ENCODE measurements at regions not wholly inside any gene's neighbourhood (a gene's known extent, or its start where the extent isn't known, plus 50 kb on each side); places are given as distances from the start of the nearest gene placed in this dataset.
"Not testable (repeated sequence)": the region's sequence is repeated elsewhere in the genome, so short reads cannot be mapped to it uniquely, and the experiment has no call there.

- Histone ChIP-seq H3K27ac (no peak overlapping the region), H3K27me3 (replicated peaks) (0 out of 2 replicates have a peak, but pooled peaks cover 1% of the 10 kb centered on the region), H3K36me3 (no peaks in the 10 kb centered on the region), H3K9me3 (replicated peaks) (no peaks in the 10 kb centered on the region), H3K4me3 (no peak overlapping the region), H3K4me1 (replicated peaks) (no peaks in the 10 kb centered on the region)
- no peak for DNase-seq (ENCODE audit: low read depth in 1 of 2, low spot score in 2 of 2)
These were observed 52.1 kb upstream of the TAMM41 start for GRCh38 chr3:11898611-11899325.

DNA sequence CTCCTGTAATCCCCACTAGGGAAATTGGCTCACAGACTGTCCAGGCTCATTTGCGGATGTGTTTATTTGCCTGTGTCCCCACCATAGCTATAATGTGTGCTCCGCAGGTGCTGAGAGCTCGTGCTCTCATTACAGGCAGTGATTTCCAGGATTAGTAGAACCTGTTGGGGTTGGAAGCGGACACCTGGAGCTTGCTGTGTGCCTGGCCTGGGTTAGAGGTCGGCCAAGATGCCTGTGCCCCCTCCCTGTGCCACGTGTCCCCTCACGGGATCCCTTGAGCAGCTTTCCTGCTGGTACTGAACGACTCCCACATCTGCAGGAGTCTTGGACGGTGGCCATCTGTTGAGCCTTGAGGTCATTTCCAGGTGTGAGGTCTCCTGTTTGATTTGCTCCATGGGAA is 52.7 kb upstream of the TAMM41 start:
- not testable (repeated sequence) for H3K27ac ChIP-seq; H3K9me3 ChIP-seq (replicated peaks); H3K36me3 ChIP-seq; DNase-seq (ENCODE audit: low read depth in 1 of 2, low spot score in 2 of 2); H3K4me3 ChIP-seq; H3K27me3 ChIP-seq (replicated peaks); H3K4me1 ChIP-seq (replicated peaks)

DNA sequence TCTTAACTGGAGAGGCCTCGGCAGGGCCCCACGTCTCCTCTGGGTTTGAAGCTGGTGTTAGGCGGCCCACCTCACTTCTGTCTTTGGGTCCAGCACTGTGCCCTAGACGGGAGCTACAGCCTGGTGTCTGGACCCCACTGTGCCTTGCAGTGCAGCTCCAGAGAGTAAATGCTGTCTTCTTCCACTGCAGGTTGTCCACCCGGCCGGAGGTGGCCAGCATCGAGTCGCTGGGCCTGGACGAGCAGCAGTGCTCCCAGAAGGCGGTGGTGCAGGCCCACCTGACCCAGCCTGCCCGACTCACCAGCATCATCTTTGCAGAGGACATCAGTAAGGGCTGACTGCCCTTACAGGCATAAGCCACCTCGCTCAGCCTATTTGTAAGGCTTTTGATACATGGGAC is 53.1 kb upstream of the TAMM41 start:
- Histone ChIP-seq H3K27me3 (replicated peaks) (0 out of 2 replicates have a peak, but pooled peaks cover 3% of the 10 kb centered on the region), H3K4me1 (replicated peaks) (no peaks in the 10 kb centered on the region), H3K4me3 (no peak overlapping the region), H3K9me3 (replicated peaks) (no peaks in the 10 kb centered on the region), H3K27ac (no peak overlapping the region), H3K36me3 (no peaks in the 10 kb centered on the region)
- no peak for DNase-seq (ENCODE audit: low read depth in 1 of 2, low spot score in 2 of 2)

- Histone ChIP-seq H3K4me1 (replicated peaks) (no peaks in the 10 kb centered on the region), H3K4me3 (no peak overlapping the region), H3K27ac (no peak overlapping the region), H3K36me3 (no peaks in the 10 kb centered on the region), H3K27me3 (replicated peaks) (0 out of 2 replicates have a peak, but pooled peaks cover 3% of the 10 kb centered on the region), H3K9me3 (replicated peaks) (no peaks in the 10 kb centered on the region)
- DNase-seq (ENCODE audit: low read depth in 1 of 2, low spot score in 2 of 2): no peak
These were observed 54.1 kb upstream of the TAMM41 start for GRCh38 chr3:11900824-11901223.

DNA sequence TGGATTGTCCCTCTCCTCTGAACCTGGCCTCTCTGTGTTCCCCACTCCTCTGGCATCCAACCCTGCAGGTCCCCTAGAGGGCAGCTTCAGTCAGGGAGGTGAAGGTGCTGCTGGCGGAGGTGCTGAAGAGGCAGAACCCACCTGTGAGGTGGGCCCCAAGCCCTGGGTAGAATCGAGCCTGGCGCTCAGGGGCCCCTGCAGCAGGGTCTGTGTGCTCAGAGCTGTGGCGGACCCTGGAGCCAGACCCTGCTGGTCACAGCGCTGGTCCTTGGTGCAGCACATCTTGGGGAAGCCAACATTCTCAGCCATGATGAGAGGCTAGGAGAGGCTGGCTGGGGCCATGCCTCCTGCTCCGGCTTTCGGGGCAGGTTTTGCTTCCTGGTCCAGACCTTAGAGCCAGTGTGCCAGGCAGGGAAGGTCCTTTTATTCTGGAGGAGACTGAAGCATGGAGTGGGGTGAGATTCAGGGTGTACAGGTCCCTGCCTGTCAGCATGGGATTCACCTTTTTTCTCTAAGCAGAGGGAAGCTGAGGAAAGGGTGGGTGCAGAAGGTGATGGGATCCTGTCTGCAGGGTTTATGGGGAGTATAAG is 54.7 kb upstream of the TAMM41 start:
- H3K36me3 ChIP-seq: no peaks in the 10 kb centered on the region
- H3K4me3 ChIP-seq: no peak overlapping the region
- 0 out of 2 replicates have a peak, but pooled peaks cover 3% of the 10 kb centered on the region for H3K27me3 ChIP-seq (replicated peaks)
- H3K27ac ChIP-seq: no peak overlapping the region
- H3K4me1 ChIP-seq (replicated peaks): no peaks in the 10 kb centered on the region
- H3K9me3 ChIP-seq (replicated peaks): no peaks in the 10 kb centered on the region
- DNase-seq (ENCODE audit: low read depth in 1 of 2, low spot score in 2 of 2): no peak

GRCh38 chr3:11903047-11903446 is 56.4 kb upstream of the TAMM41 start:
- no peaks in the 10 kb centered on the region for H3K4me1 ChIP-seq (replicated peaks)
- DNase-seq (ENCODE audit: low read depth in 1 of 2, low spot score in 2 of 2): no peak

DNA sequence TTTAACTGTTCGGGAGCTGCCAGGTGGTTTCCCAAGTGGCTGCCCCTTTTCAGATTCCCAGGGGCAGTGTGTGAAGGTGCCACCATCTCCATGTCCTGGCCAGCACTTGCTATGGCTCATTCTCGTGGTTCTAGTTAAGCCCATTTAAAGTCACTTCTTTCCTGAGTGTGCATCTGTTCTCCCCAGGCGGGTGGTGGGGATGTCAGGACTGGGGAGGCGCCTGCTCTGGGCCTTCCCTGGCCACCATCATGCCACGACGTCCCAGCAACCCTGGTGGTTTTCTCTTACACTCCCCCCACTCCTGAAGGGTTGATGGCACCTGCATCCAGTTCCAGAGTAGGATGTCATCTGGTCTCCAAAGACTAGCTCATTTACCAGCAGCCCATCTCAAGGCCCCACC is 56.8 kb upstream of the TAMM41 start:
- H3K36me3 ChIP-seq: no peaks in the 10 kb centered on the region
- H3K9me3 ChIP-seq (replicated peaks): no peaks in the 10 kb centered on the region

More at GRCh38 chr3:11903047-11903446, 56.4 kb upstream of the TAMM41 start:
- Histone ChIP-seq H3K27me3 (replicated peaks) (0 out of 2 replicates have a peak, but pooled peaks cover 3% of the 10 kb centered on the region), H3K27ac (no peak overlapping the region), H3K9me3 (replicated peaks) (no peaks in the 10 kb centered on the region), H3K4me3 (no peak overlapping the region), H3K36me3 (no peaks in the 10 kb centered on the region)

DNA sequence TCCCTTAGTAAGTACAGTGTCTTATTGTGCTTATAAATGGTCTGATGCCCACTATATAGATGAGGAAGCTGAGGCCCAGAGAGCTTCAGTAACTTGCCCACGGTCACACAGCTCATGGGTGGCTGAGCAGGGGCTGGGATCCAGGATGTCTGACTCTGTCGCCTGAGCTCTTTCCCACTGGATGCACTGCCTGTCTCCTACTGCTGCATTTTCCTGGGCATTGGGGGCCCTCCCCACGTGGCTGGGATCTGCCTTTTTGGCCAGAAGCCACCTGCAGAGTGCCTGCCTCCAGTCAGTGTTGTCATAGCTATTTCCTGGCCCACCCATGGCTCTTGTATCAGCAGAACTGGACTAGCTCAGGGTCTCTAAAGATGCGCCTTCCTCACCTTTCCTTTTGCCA is 57.5 kb upstream of the TAMM41 start:
- no peaks in the 10 kb centered on the region for H3K36me3 ChIP-seq
- H3K4me1 ChIP-seq (replicated peaks): no peaks in the 10 kb centered on the region

More for the DNA sequence above, 56.8 kb upstream of the TAMM41 start:
- Histone ChIP-seq H3K4me3 (no peak overlapping the region), H3K27ac (no peak overlapping the region), H3K27me3 (replicated peaks) (0 out of 2 replicates have a peak, but pooled peaks cover 3% of the 10 kb centered on the region), H3K4me1 (replicated peaks) (no peaks in the 10 kb centered on the region)
- DNase-seq (ENCODE audit: low read depth in 1 of 2, low spot score in 2 of 2): no peak

DNA sequence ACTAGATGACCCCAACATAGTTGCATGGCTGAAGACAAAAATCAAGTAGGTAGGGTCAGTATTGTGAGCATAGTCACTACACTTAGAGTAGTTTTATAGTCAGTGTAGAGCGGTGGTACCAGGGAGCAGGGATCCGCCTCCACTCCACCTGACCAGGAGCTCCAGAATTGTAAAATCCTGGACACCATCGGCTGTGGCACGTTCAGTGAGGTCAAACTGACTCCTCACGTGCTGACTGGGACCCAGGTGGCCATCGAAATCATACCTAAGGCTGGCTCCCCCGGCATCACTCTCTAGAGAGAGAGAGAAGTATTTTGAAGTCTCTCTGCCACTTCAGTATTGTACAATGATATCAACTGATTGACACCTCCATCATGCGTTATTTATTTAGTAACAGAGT is 59.7 kb upstream of the TAMM41 start:
- no peak for DNase-seq (ENCODE audit: low read depth in 1 of 2, low spot score in 2 of 2)
- no peaks in the 10 kb centered on the region for H3K4me1 ChIP-seq (replicated peaks)
- H3K27ac ChIP-seq: no peak overlapping the region
- H3K27me3 ChIP-seq (replicated peaks): 0 out of 2 replicates have a peak, but pooled peaks cover 3% of the 10 kb centered on the region
- H3K4me3 ChIP-seq: no peak overlapping the region
- H3K36me3 ChIP-seq: no peaks in the 10 kb centered on the region
- H3K9me3 ChIP-seq (replicated peaks): no peaks in the 10 kb centered on the region

More for the DNA sequence above, 57.5 kb upstream of the TAMM41 start:
- Histone ChIP-seq H3K27ac (no peak overlapping the region), H3K9me3 (replicated peaks) (no peaks in the 10 kb centered on the region), H3K27me3 (replicated peaks) (0 out of 2 replicates have a peak, but pooled peaks cover 3% of the 10 kb centered on the region), H3K4me3 (no peak overlapping the region)
- no peak for DNase-seq (ENCODE audit: low read depth in 1 of 2, low spot score in 2 of 2)

DNA sequence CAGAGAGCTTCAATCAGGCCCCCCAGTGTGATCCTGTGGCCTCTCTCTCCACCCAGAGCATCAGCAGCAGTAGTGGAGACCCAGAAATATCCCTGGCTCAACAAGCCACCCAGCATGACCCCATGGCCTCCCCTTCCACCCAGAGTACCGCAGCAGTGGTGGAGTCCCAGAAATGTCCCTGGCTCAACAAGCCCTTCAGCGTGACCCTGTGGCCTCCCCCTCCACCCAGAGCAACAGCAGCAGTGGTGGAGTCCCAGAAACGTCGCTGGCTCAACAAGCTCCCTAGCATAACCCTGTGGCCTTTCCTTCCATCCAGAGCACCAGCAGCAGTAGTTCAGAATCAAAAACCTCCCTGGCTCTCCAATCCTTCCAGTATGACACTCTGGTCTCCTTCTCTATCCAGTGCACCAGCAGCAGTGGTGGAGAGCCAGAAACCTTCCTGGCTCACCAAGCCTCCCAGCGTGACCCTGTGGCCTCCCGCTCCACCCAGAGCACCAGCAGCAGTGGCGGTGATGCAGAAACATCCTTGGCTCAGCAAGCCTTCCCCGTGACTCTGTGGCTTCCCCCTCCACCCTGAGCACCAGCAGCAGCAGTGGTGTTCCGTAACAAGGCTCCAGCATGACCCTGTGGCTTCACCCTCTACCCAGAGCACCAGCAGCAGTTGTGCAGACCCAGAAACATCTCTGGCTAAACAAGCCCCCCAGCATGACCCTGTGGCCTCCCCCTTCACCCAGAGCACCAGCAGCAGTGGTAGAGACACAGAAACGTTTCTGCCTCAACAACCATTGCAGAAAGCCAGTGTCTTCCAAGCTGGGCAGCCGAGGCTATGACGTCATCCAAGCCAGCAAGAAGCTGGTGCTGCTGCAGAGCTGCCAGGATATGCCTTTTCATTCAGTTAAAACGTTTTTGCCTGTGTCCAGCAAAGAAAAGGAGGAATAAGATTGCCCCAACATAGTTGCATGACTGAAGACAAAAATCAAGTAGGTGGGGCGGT is 61.3 kb upstream of the TAMM41 start:
- Histone ChIP-seq H3K4me3 (no peak overlapping the region), H3K27ac (no peak overlapping the region), H3K36me3 (no peaks in the 10 kb centered on the region), H3K27me3 (replicated peaks) (0 out of 2 replicates have a peak, but pooled peaks cover 3% of the 10 kb centered on the region), H3K4me1 (replicated peaks) (no peaks in the 10 kb centered on the region), H3K9me3 (replicated peaks) (no peaks in the 10 kb centered on the region)
- DNase-seq (ENCODE audit: low read depth in 1 of 2, low spot score in 2 of 2): no peak

DNA sequence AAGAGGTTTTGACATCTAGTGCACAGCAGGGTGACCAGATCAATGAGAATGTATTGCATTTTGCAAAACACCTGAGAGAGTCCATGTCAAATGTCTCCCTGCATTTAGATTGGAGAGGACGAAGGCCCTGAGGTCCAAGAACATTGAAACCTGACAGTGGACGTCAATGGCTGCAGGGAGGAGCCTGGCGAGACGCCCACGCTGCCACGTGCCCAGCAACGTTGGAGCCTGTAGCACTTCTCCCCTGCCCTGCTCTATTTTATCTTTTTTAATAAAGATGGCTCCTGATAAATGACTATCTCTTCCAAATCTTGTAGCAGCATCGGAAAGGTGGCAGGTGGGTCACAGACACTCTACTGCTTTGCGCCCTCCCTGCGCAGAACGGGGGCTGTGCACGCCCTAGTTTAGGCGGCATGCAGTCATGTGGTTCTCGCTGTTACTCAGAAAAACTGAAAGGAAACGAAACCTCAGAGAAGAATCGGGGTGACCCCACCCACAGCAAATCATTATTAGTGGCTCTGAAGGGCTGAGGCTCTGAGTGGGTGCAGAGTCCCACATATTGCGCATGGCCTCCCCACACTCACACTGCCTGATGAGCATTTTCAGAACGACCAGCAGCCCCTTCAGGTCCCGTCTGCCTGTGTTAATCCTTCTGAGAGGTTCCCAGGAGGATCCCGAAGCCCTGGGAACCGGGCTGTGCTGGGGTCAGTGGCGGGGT is 62.5 kb upstream of the TAMM41 start:
- Histone ChIP-seq H3K9me3 (replicated peaks) (no peaks in the 10 kb centered on the region), H3K36me3 (no peaks in the 10 kb centered on the region), H3K27me3 (replicated peaks) (no peaks in the 10 kb centered on the region), H3K27ac (no peak overlapping the region), H3K4me1 (replicated peaks) (no peaks in the 10 kb centered on the region), H3K4me3 (no peak overlapping the region)
- DNase-seq (ENCODE audit: low read depth in 1 of 2, low spot score in 2 of 2): no peak

- H3K27ac ChIP-seq: no peak overlapping the region
- no peak overlapping the region for H3K4me3 ChIP-seq
- no peaks in the 10 kb centered on the region for H3K36me3 ChIP-seq
- H3K9me3 ChIP-seq (replicated peaks): no peaks in the 10 kb centered on the region
- H3K4me1 ChIP-seq (replicated peaks): no peaks in the 10 kb centered on the region
- DNase-seq (ENCODE audit: low read depth in 1 of 2, low spot score in 2 of 2): no peak
- no peaks in the 10 kb centered on the region for H3K27me3 ChIP-seq (replicated peaks)
These were observed 63.0 kb upstream of the TAMM41 start for GRCh38 chr3:11909726-11910125.

GRCh38 chr3:11910216-11910930 is 63.7 kb upstream of the TAMM41 start:
- not testable (repeated sequence) for DNase-seq (ENCODE audit: low read depth in 1 of 2, low spot score in 2 of 2); H3K36me3 ChIP-seq; H3K4me1 ChIP-seq (replicated peaks); H3K9me3 ChIP-seq (replicated peaks); H3K27ac ChIP-seq; H3K4me3 ChIP-seq; H3K27me3 ChIP-seq (replicated peaks)
